Astrocyte (in vitro differentiated cells and primary cell): ENCODE measurements at regions not wholly inside any gene's neighbourhood (a gene's known extent, or its start where the extent isn't known, plus 50 kb on each side); places are given as distances from the start of the nearest gene placed in this dataset.
"Not testable (repeated sequence)": the region's sequence is repeated elsewhere in the genome, so short reads cannot be mapped to it uniquely, and the experiment has no call there.

Source experiments
- DNase-seq: peaks from one replicate; pipeline ENCODE4 v3.0.0-alpha.2; 2010; ENCODE audit warnings: low read depth
- FAIRE-seq: peaks from 2 replicates; lab custom pipeline; 2011; peaks lifted over from hg19 to GRCh38; lab: Jason Lieb, UNC
- H2AFZ ChIP-seq: 2 replicates; pipeline ENCODE4 v1.6.0; 2012; ENCODE audit warnings: low read depth, low read length, inconsistent platforms
- H3K27ac ChIP-seq: 2 replicates; pipeline ENCODE4 v1.5.1; 2011; ENCODE audit warnings: low read depth, low read length, inconsistent platforms
- H3K27me3 ChIP-seq: 2 replicates; pipeline ENCODE4 v1.6.0; 2011; ENCODE audit warnings: low read length, inconsistent platforms; ENCODE audit not compliant: insufficient read depth
- H3K36me3 ChIP-seq: 2 replicates; pipeline ENCODE4 v1.5.1; 2011; ENCODE audit warnings: low read length, inconsistent platforms; ENCODE audit not compliant: insufficient read depth
- H3K4me1 ChIP-seq: 2 replicates; pipeline ENCODE4 v1.5.1; 2011; ENCODE audit warnings: low read length, inconsistent platforms; ENCODE audit not compliant: insufficient read depth
- H3K4me2 ChIP-seq: 2 replicates; pipeline ENCODE4 v1.6.0; 2012; ENCODE audit warnings: low read length, inconsistent platforms
- H3K4me3 ChIP-seq: 2 replicates; pipeline ENCODE4 v1.5.1; 2011; ENCODE audit warnings: low read depth, mild to moderate bottlenecking, low read length, inconsistent platforms; ENCODE audit not compliant: insufficient read depth
- H3K79me2 ChIP-seq: 2 replicates; pipeline ENCODE4 v1.6.0; 2012; ENCODE audit warnings: mild to moderate bottlenecking, low read length, inconsistent platforms; ENCODE audit not compliant: insufficient read depth
- H3K9ac ChIP-seq: 2 replicates; pipeline ENCODE4 v1.6.0; 2012; ENCODE audit warnings: mild to moderate bottlenecking, low read length, inconsistent platforms
- H3K9me3 ChIP-seq: 2 replicates; pipeline ENCODE4 v1.5.1; 2012; ENCODE audit warnings: low read depth, mild to moderate bottlenecking, low read length, inconsistent platforms; ENCODE audit not compliant: insufficient read depth
- H4K20me1 ChIP-seq: 2 replicates; pipeline ENCODE4 v1.6.0; 2012; ENCODE audit warnings: low read length, inconsistent platforms; ENCODE audit not compliant: insufficient read depth
- H3K27ac Mint-ChIP-seq: one replicate; pipeline ENCODE4 v1.8.0; 2021; ENCODE audit warnings: mild to moderate bottlenecking, mixed read lengths; ENCODE audit not compliant: unreplicated experiment
- H3K27me3 Mint-ChIP-seq: one replicate; pipeline ENCODE4 v1.8.0; 2021; ENCODE audit warnings: low read depth, mixed read lengths; ENCODE audit not compliant: unreplicated experiment
- H3K36me3 Mint-ChIP-seq: one replicate; pipeline ENCODE4 v1.8.0; 2021; ENCODE audit warnings: low read depth, mixed read lengths; ENCODE audit not compliant: unreplicated experiment
- H3K4me1 Mint-ChIP-seq: one replicate; pipeline ENCODE4 v1.8.0; 2021; ENCODE audit warnings: low read depth, mixed read lengths; ENCODE audit not compliant: unreplicated experiment
- H3K4me3 Mint-ChIP-seq: one replicate; pipeline ENCODE4 v1.8.0; 2021; ENCODE audit warnings: mild to moderate bottlenecking, moderate library complexity, mixed read lengths; ENCODE audit not compliant: unreplicated experiment
- H3K9me3 Mint-ChIP-seq: one replicate; pipeline ENCODE4 v1.8.0; 2021; ENCODE audit warnings: mild to moderate bottlenecking, mixed read lengths; ENCODE audit not compliant: unreplicated experiment
- EZH2 ChIP-seq: IDR thresholded peaks from 2 replicates; pipeline ENCODE4 v1.6.1; 2012; ENCODE audit warnings: mild to moderate bottlenecking, low read length, inconsistent platforms; ENCODE audit not compliant: insufficient read depth
- TF ChIP-seq, protein P1 (sequence below): IDR thresholded peaks from 2 replicates; pipeline ENCODE4 v1.5.1; 2011; ENCODE audit warnings: low read depth, mild to moderate bottlenecking, inconsistent platforms, low read length, moderate library complexity; ENCODE audit not compliant: insufficient read depth

DNA sequence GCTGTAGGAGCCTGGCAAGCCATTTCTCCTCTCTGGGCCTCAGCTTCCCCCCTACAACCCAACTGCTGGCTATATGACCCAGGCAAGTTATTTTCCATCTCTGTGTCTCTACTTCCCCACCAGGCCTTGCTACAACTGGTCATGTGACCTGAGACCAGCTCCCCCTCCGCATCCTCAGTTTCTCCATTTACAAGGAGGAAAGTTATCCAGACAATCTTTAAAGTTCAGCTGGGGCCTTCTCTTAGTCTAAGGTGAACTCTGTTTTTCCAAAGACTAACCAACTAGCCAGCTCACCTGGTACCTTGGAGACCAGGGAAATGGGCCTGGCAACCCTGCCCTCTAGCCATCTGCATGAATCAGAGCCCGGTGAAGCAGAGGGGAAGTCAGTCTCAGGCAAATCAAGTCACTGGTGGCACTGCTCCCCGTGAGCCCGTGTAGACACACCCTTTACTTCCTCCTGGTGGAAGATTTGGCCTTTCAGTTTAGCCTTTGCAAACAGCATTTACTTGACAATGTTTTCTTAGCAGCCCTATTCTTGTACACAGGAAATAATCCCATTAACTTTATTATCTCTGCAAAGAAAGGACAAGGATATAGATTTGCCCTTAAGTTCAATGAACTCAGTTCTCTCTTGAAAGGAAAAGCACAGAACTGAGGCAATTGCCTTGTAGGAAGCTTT, 157.7 kb downstream of the VEGFA start:
- no peak overlapping the region for H3K9ac ChIP-seq
- no peaks in the 10 kb centered on the region for H3K36me3 Mint-ChIP-seq
- H3K4me3 ChIP-seq, result no peak overlapping the region
- H3K9me3 Mint-ChIP-seq, result peaks cover 1% of the 10 kb centered on the region
- H3K9me3 ChIP-seq, result no peaks in the 10 kb centered on the region
- no peak overlapping the region for H3K4me2 ChIP-seq
- H3K27ac Mint-ChIP-seq, result peak overlapping the region; percentile 99
- peaks cover 19% of the 10 kb centered on the region for H3K4me1 Mint-ChIP-seq
- H3K27me3 Mint-ChIP-seq, result peaks cover 26% of the 10 kb centered on the region
- no peak for DNase-seq
- H3K36me3 ChIP-seq, result no peaks in the 10 kb centered on the region
- H3K79me2 ChIP-seq, result no peaks in the 10 kb centered on the region
- peaks cover 27% of the 10 kb centered on the region for H3K4me1 ChIP-seq
- no peak overlapping the region for H3K27ac ChIP-seq
- no peak overlapping the region for H2AFZ ChIP-seq
- FAIRE-seq, result no peak
- H3K4me3 Mint-ChIP-seq, result no peak overlapping the region
- TF ChIP-seq, protein P1, sequence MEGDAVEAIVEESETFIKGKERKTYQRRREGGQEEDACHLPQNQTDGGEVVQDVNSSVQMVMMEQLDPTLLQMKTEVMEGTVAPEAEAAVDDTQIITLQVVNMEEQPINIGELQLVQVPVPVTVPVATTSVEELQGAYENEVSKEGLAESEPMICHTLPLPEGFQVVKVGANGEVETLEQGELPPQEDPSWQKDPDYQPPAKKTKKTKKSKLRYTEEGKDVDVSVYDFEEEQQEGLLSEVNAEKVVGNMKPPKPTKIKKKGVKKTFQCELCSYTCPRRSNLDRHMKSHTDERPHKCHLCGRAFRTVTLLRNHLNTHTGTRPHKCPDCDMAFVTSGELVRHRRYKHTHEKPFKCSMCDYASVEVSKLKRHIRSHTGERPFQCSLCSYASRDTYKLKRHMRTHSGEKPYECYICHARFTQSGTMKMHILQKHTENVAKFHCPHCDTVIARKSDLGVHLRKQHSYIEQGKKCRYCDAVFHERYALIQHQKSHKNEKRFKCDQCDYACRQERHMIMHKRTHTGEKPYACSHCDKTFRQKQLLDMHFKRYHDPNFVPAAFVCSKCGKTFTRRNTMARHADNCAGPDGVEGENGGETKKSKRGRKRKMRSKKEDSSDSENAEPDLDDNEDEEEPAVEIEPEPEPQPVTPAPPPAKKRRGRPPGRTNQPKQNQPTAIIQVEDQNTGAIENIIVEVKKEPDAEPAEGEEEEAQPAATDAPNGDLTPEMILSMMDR, result no peak
- TF ChIP-seq EZH2, result no peak
- no peaks in the 10 kb centered on the region for H4K20me1 ChIP-seq
- no peaks in the 10 kb centered on the region for H3K27me3 ChIP-seq

DNA sequence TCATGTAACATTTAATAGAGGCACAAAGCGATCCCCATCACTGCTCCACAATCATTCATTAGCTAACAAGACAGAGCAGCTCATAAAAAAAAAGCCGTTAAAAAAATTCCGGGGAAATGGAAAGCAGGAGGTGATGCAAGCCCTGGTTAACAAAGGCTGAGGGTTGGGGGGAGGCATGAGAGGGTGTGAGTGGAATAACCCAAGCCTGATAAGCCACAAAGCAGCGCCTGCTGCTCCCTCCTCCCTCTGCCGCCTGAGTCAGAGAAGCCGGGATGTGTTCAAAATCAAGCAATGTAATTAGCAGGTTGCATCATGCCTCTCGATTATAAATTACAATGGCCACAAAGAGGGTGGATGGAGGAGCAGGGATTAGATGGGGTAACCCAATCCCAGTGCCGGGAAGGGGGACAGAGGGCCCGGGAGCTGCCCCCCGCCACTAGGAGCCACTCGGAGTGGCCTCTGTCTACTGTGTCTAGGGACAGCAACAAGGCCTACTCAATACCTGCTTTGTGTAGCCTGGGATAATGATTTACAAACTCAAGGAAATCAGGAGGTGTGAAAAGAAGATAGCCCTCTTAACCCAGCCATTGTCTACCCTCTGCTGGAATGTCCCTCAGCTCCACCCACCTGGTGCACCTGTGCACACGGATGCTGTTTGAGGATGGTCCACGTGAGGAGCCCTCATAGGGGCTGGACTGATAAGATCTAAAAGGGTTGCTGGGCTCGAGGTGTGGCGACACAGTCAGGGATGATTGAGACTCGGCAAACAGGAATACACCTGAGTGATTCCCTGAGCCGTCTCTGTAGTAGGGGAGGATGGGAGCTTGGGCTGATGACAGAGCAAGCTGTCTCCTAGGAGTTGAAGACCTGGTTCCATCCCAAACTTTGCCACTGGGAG, 156.9 kb downstream of the VEGFA start:
- H3K36me3 ChIP-seq, result no peaks in the 10 kb centered on the region
- peaks cover 26% of the 10 kb centered on the region for H3K4me1 ChIP-seq
- no peaks in the 10 kb centered on the region for H3K27me3 ChIP-seq
- no peak overlapping the region for H3K27ac ChIP-seq
- TF ChIP-seq, protein P1, result no peak
- no peak for TF ChIP-seq EZH2
- Mint-ChIP-seq H3K27me3 (peaks cover 24% of the 10 kb centered on the region), H3K9me3 (no peaks in the 10 kb centered on the region), H3K4me1 (peaks cover 18% of the 10 kb centered on the region), H3K27ac (peak overlapping the region; percentile 99), H3K36me3 (no peaks in the 10 kb centered on the region), H3K4me3 (peak overlapping the region; percentile 54)
- no peak overlapping the region for H2AFZ ChIP-seq
- FAIRE-seq (no peak), DNase-seq (peak; percentile 90)
- peak overlapping the region; percentile 38 for H3K9ac ChIP-seq
- H3K4me3 ChIP-seq, result no peak overlapping the region
- no peaks in the 10 kb centered on the region for H4K20me1 ChIP-seq
- H3K4me2 ChIP-seq, result peak overlapping the region; percentile 1
- no peaks in the 10 kb centered on the region for H3K79me2 ChIP-seq
- H3K9me3 ChIP-seq, result no peaks in the 10 kb centered on the region

DNA sequence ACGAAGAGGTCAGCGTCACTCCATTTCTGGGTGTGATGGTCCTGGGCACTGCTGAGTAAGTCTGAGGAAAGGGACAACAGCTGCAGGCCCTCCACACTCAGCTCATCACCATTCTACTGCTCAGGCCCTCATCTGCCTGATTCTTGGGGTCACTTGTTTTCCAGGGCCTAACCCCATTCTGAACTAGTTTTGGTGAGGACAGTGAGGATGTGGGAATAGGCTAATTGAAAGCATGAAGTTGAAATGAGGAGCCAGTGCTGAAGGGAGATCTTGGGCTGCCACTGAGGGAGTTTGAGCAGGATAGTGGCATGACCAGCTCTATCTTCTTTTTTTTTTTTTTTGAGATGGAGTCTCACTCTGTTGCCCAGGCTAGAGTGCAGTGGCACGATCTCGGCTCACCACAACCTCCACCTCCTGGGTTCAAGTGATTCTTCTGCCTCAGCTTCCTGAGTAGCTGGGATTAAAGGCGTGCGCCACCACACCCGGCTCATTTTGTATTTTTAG, 155.7 kb downstream of the VEGFA start:
- H3K36me3 Mint-ChIP-seq, H3K9me3 Mint-ChIP-seq, H3K4me3 ChIP-seq, DNase-seq, H3K4me3 Mint-ChIP-seq, H3K9me3 ChIP-seq, H3K36me3 ChIP-seq, H3K79me2 ChIP-seq, H3K27ac ChIP-seq, H3K27me3 ChIP-seq, FAIRE-seq, H3K4me2 ChIP-seq, H4K20me1 ChIP-seq, H2AFZ ChIP-seq, H3K9ac ChIP-seq: not testable (repeated sequence)
- Mint-ChIP-seq H3K4me1 (peaks cover 18% of the 10 kb centered on the region), H3K27ac (peak overlapping the region; percentile 99), H3K27me3 (peaks cover 21% of the 10 kb centered on the region)
- H3K4me1 ChIP-seq, result peaks cover 26% of the 10 kb centered on the region
